ENCODE measurements at regions not wholly inside any gene's neighbourhood (a gene's known extent, or its start where the extent isn't known, plus 50 kb on each side); places are given as distances from the start of the nearest gene placed in this dataset.

- DNase-seq = no peak
Observed at GRCh38 chr7:142321391-142321790, 63.5 kb upstream of the PRSS58 start.

GRCh38 chr7:142320883-142321282, 63.0 kb upstream of the PRSS58 start:
- no peak for DNase-seq

- peak in 2 of 3 donors; percentile 29 to 34 for DNase-seq
Observed at GRCh38 chr7:142319970-142320369, 62.1 kb upstream of the PRSS58 start.

- DNase-seq = peak; percentile 33 to 53 (median 38)
Observed at GRCh38 chr7:142314281-142314680, 56.4 kb upstream of the PRSS58 start.

- no peak for DNase-seq
Observed at GRCh38 chr7:142313528-142313927, 55.7 kb upstream of the PRSS58 start.

- no peak for DNase-seq
Observed at GRCh38 chr7:142311876-142312275, 54.0 kb upstream of the PRSS58 start.

GRCh38 chr7:142308918-142309317, 51.1 kb upstream of the PRSS58 start:
- no peak for DNase-seq

- no peak for DNase-seq
Observed at GRCh38 chr7:142308326-142308725, 50.5 kb upstream of the PRSS58 start.
